Stimulated activated memory B cell treated with anti-CD40 and anti-IgM and Interleukin-4, amounts not matched to agents 10 μg/mL and 1 μg/mL and 100 μg/mL, for 72 hours (primary cell): ENCODE measurements at regions not wholly inside any gene's neighbourhood (a gene's known extent, or its start where the extent isn't known, plus 50 kb on each side); places are given as distances from the start of the nearest gene placed in this dataset.

Experiments
- ATAC-seq: fragments of 150-1000 bp; cut with Tn5 transposase; 2 replicates; pipeline ENCODE4 v1.10.0; 2021
- H3K27ac Mint-ChIP-seq: one replicate; pipeline ENCODE4 v1.8.0; 2022; ENCODE audit warnings: mild to moderate bottlenecking, mixed read lengths
- H3K27me3 Mint-ChIP-seq: one replicate; pipeline ENCODE4 v1.8.0; 2022; ENCODE audit warnings: mixed read lengths
- H3K36me3 Mint-ChIP-seq: one replicate; pipeline ENCODE4 v1.8.0; 2022; ENCODE audit warnings: mixed read lengths
- H3K4me1 Mint-ChIP-seq: one replicate; pipeline ENCODE4 v1.8.0; 2022; ENCODE audit warnings: mixed read lengths
- H3K4me3 Mint-ChIP-seq: one replicate; pipeline ENCODE4 v1.8.0; 2022; ENCODE audit warnings: mild to moderate bottlenecking, moderate library complexity, mixed read lengths
- H3K9me3 Mint-ChIP-seq: one replicate; pipeline ENCODE4 v1.8.0; 2022; ENCODE audit warnings: mixed read lengths

GRCh38 chr5:8013948-8014710 lies 145.2 kb downstream of the MTRR start:
- H3K36me3 Mint-ChIP-seq: no peaks in the 10 kb centered on the region
- peaks cover 5% of the 10 kb centered on the region for H3K9me3 Mint-ChIP-seq
- peak overlapping the region; percentile 56 for H3K27ac Mint-ChIP-seq
- H3K4me3 Mint-ChIP-seq: no peak overlapping the region
- peak; percentile 61 for ATAC-seq
- H3K4me1 Mint-ChIP-seq: peaks cover 26% of the 10 kb centered on the region
- H3K27me3 Mint-ChIP-seq: no peaks in the 10 kb centered on the region

DNA sequence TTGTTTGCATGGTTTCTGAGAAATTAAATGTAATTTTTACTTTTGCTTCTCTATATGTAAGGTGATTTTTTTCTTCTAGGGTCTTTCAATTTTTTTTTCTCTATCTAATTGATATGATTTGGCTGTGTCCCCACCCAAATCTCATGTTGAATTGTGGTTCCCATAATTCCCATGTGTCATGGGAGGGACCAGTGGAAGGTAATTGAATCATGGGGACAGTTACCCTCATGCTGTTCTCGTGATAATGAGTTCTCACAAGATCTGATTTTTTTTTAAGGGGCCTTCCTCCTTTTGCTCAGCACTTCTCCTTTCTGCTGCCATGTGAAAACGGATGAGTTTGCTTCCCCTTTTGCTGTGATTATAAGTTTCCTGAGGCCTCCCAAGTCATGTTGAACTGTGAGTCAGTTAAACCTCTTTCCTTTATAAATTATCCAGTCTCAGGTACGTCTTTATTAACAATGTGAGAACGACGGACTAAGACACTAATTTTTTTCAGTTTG lies 150.8 kb downstream of the MTRR start:
- peak; percentile 64 for ATAC-seq
- H3K27ac Mint-ChIP-seq: peak overlapping the region; percentile 74
- H3K36me3 Mint-ChIP-seq: peaks cover 16% of the 10 kb centered on the region
- no peak overlapping the region for H3K4me3 Mint-ChIP-seq
- H3K27me3 Mint-ChIP-seq: no peaks in the 10 kb centered on the region
- peaks cover 24% of the 10 kb centered on the region for H3K9me3 Mint-ChIP-seq
- peaks cover 22% of the 10 kb centered on the region for H3K4me1 Mint-ChIP-seq

GRCh38 chr5:8020861-8021514 lies 152.0 kb downstream of the MTRR start:
- Mint-ChIP-seq H3K4me3 (no peak overlapping the region), H3K9me3 (peaks cover 24% of the 10 kb centered on the region), H3K4me1 (peaks cover 14% of the 10 kb centered on the region), H3K36me3 (peaks cover 16% of the 10 kb centered on the region), H3K27ac (peak overlapping the region; percentile 74), H3K27me3 (no peaks in the 10 kb centered on the region)
- ATAC-seq: no peak

DNA sequence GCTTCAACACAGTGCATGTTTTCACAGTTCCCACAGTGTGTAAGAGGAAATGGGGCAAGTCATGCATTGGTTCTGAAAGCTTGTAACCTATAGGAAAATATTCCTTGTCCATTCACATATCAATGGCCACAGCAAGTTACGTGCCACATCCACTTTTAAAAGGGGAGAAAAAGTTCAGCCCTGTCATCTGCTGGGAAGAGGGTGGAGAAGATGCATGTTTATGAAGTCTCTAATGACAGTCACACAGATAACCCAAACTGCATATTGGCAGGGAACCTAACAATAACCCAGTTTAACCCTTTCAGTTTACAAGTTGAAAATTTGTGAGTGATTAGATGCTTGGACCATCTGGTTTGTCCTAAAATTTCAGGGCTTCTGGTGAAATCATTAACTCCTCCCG lies 159.3 kb downstream of the MTRR start:
- Mint-ChIP-seq H3K4me1 (no peaks in the 10 kb centered on the region), H3K36me3 (no peaks in the 10 kb centered on the region), H3K4me3 (no peak overlapping the region), H3K27ac (no peak overlapping the region), H3K9me3 (no peaks in the 10 kb centered on the region), H3K27me3 (peaks cover 14% of the 10 kb centered on the region)
- no peak for ATAC-seq

- H3K27me3 Mint-ChIP-seq: peaks cover 14% of the 10 kb centered on the region
- no peaks in the 10 kb centered on the region for H3K9me3 Mint-ChIP-seq
- H3K36me3 Mint-ChIP-seq: no peaks in the 10 kb centered on the region
- no peaks in the 10 kb centered on the region for H3K4me1 Mint-ChIP-seq
- no peak overlapping the region for H3K4me3 Mint-ChIP-seq
- no peak overlapping the region for H3K27ac Mint-ChIP-seq
- no peak for ATAC-seq
Measured at GRCh38 chr5:8033261-8033660, 164.3 kb downstream of the MTRR start.

DNA sequence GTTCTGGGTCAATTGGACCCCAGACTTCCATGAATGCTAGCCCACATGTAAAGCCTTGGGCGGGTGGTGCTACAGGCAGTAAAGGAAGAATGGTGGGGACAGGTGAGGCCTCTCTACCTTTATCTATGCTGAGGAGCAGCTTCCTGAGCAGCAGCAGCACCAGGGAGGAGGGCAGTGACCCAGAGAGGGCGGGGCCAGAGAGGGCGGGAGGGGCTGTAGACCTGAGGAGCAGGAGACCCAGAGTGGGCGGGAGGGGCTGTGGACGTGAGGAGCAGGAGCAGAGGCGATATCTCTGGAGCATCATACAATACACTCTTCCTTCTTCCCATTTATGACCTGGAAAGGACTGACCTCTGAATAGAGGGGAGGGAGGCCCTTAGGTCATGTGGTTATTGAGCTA lies 165.9 kb downstream of the MTRR start:
- no peak for ATAC-seq
- H3K4me1 Mint-ChIP-seq: no peaks in the 10 kb centered on the region
- no peak overlapping the region for H3K4me3 Mint-ChIP-seq
- no peak overlapping the region for H3K27ac Mint-ChIP-seq
- H3K36me3 Mint-ChIP-seq: no peaks in the 10 kb centered on the region
- H3K27me3 Mint-ChIP-seq: peaks cover 14% of the 10 kb centered on the region
- peaks cover 4% of the 10 kb centered on the region for H3K9me3 Mint-ChIP-seq

- ATAC-seq: no peak
- Mint-ChIP-seq H3K9me3 (peaks cover 17% of the 10 kb centered on the region), H3K4me1 (no peaks in the 10 kb centered on the region), H3K4me3 (no peak overlapping the region), H3K27ac (no peak overlapping the region), H3K27me3 (no peaks in the 10 kb centered on the region), H3K36me3 (no peaks in the 10 kb centered on the region)
Measured at GRCh38 chr5:8048920-8049319, 180.0 kb downstream of the MTRR start.

- Mint-ChIP-seq H3K27me3 (no peaks in the 10 kb centered on the region), H3K27ac (no peak overlapping the region), H3K36me3 (no peaks in the 10 kb centered on the region), H3K4me1 (no peaks in the 10 kb centered on the region), H3K4me3 (no peak overlapping the region), H3K9me3 (peaks cover 12% of the 10 kb centered on the region)
- ATAC-seq: no peak
Measured at GRCh38 chr5:8050616-8051175, 181.7 kb downstream of the MTRR start.

- H3K36me3 Mint-ChIP-seq: no peaks in the 10 kb centered on the region
- no peak overlapping the region for H3K4me3 Mint-ChIP-seq
- peaks cover 12% of the 10 kb centered on the region for H3K9me3 Mint-ChIP-seq
- ATAC-seq: no peak
- H3K4me1 Mint-ChIP-seq: no peaks in the 10 kb centered on the region
- H3K27me3 Mint-ChIP-seq: no peaks in the 10 kb centered on the region
- no peak overlapping the region for H3K27ac Mint-ChIP-seq
Measured at GRCh38 chr5:8053270-8053669, 184.3 kb downstream of the MTRR start.

DNA sequence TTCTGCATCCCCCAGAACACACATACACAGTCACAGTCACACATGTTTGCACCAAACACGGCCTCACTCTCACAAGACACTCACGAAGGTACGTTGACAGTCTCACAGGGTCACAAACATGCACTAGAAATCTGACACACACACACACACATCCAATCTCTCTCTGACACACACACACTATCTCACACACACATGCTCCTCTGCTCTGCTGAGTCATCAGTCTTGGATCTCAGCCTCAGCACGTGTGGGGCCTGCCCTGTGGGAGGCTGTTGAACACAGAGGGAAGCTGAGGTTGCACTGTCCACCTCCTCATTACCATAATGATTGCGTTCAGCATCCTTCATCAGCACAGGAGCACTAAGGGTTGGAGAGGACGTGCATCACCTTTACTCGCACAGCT lies 188.8 kb downstream of the MTRR start:
- ATAC-seq: no peak
- no peaks in the 10 kb centered on the region for H3K36me3 Mint-ChIP-seq
- H3K4me3 Mint-ChIP-seq: no peak overlapping the region
- H3K27ac Mint-ChIP-seq: no peak overlapping the region
- peaks cover 23% of the 10 kb centered on the region for H3K4me1 Mint-ChIP-seq
- H3K9me3 Mint-ChIP-seq: no peaks in the 10 kb centered on the region
- no peaks in the 10 kb centered on the region for H3K27me3 Mint-ChIP-seq

- Mint-ChIP-seq H3K27ac (no peak overlapping the region), H3K4me3 (no peak overlapping the region), H3K36me3 (no peaks in the 10 kb centered on the region), H3K9me3 (no peaks in the 10 kb centered on the region), H3K4me1 (peaks cover 23% of the 10 kb centered on the region), H3K27me3 (peaks cover 2% of the 10 kb centered on the region)
- no peak for ATAC-seq
Measured at GRCh38 chr5:8058616-8059190, 189.8 kb downstream of the MTRR start.

GRCh38 chr5:8059337-8059736 lies 190.4 kb downstream of the MTRR start:
- no peaks in the 10 kb centered on the region for H3K36me3 Mint-ChIP-seq
- peaks cover 8% of the 10 kb centered on the region for H3K27me3 Mint-ChIP-seq
- ATAC-seq: no peak
- no peak overlapping the region for H3K27ac Mint-ChIP-seq
- no peaks in the 10 kb centered on the region for H3K9me3 Mint-ChIP-seq
- peaks cover 23% of the 10 kb centered on the region for H3K4me1 Mint-ChIP-seq
- no peak overlapping the region for H3K4me3 Mint-ChIP-seq

DNA sequence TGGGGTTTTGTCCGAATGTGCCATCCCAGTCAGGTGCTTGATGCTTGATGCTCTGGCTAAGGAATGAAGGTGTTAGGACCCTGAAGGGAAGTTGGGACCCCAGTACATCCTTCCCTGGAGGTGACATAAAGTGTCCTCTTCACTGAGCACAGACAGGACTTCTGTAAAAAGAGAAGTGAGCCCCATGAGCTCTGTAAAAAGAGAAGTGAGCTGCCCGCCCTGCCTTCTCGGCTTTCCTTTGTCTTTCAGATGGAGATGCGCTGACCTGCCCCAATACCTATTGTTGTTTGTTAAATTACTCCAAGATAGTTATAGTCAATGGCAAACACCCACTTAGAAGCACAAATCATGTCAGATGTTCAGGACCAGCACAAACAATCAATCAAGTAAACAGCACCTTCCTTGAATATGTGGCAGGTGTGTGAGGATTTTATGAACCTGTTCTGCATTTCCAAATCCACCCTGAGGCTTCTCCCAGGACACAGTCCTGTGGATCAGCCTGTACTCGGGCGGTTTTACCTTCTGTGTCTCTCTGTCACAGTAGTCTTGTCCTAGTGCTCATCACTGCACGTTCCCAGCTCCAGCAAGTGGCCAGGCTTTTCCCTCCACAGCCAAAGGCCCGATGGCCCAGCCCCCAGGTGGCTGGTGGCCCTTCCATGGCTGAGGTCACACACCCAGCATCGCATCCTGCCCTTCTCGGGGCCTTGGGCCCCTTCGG lies 191.4 kb downstream of the MTRR start:
- Mint-ChIP-seq H3K27ac (peak overlapping the region; percentile 39), H3K4me1 (peaks cover 23% of the 10 kb centered on the region), H3K27me3 (peaks cover 9% of the 10 kb centered on the region), H3K36me3 (no peaks in the 10 kb centered on the region), H3K9me3 (no peaks in the 10 kb centered on the region), H3K4me3 (no peak overlapping the region)
- ATAC-seq: peak; percentile 83

- Mint-ChIP-seq H3K4me3 (no peak overlapping the region), H3K27me3 (peaks cover 9% of the 10 kb centered on the region)
Measured at GRCh38 chr5:8060953-8061429, 192.0 kb downstream of the MTRR start.

DNA sequence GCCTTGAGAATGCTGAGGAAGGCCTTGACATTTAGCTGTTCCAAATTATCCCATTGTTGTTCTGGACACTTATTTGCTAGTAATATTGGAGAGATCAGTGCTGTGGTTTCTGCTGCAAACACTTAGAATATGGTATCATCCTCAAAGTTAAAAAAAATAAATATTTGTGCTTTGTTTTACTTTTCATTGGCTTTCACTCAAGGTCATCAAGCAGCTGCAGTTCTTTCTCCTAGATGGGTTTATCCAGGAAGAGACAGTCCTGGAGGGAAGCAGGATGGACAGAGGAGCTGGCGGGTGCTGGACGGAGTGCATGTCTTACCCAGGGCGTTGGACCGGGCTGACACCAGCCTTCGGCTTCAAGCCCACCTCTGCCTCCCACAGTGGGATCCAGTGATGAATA lies 193.6 kb downstream of the MTRR start:
- Mint-ChIP-seq H3K4me1 (peaks cover 23% of the 10 kb centered on the region), H3K27ac (no peak overlapping the region), H3K4me3 (no peak overlapping the region), H3K27me3 (peaks cover 9% of the 10 kb centered on the region), H3K36me3 (no peaks in the 10 kb centered on the region), H3K9me3 (no peaks in the 10 kb centered on the region)
- ATAC-seq: no peak

More at GRCh38 chr5:8060953-8061429, 192.0 kb downstream of the MTRR start:
- Mint-ChIP-seq H3K36me3 (no peaks in the 10 kb centered on the region), H3K27ac (peak overlapping the region; percentile 39), H3K4me1 (peaks cover 23% of the 10 kb centered on the region), H3K9me3 (no peaks in the 10 kb centered on the region)
- peak; percentile 39 for ATAC-seq
